ENCODE measurements at regions not wholly inside any gene's neighbourhood (a gene's known extent, or its start where the extent isn't known, plus 50 kb on each side); places are given as distances from the start of the nearest gene placed in this dataset.
A peak's percentile ranks its signal among the peaks of the same experiment; 100 is the strongest.

DNA sequence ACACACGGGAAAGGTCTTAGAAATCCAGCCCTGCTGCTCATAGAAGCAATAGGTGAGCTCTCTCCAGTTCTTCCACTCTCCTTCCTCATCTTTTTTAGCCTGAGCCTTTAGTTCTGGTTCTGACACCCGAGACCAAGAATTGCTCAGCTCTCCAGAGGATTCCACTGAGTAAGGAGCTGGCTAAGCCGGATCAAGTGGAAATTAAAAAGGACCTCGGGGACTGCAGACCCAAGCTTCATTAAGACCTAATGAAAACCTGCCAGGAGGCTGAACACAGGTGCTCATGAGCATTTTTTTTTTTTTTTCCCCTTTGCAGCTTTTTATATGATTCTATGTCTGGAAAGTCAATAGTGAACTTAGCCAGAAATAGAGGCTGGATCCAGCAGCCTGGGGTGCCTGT is 1176.0 kb upstream of the AUTS2 start:
- TF ChIP-seq, protein P1, sequence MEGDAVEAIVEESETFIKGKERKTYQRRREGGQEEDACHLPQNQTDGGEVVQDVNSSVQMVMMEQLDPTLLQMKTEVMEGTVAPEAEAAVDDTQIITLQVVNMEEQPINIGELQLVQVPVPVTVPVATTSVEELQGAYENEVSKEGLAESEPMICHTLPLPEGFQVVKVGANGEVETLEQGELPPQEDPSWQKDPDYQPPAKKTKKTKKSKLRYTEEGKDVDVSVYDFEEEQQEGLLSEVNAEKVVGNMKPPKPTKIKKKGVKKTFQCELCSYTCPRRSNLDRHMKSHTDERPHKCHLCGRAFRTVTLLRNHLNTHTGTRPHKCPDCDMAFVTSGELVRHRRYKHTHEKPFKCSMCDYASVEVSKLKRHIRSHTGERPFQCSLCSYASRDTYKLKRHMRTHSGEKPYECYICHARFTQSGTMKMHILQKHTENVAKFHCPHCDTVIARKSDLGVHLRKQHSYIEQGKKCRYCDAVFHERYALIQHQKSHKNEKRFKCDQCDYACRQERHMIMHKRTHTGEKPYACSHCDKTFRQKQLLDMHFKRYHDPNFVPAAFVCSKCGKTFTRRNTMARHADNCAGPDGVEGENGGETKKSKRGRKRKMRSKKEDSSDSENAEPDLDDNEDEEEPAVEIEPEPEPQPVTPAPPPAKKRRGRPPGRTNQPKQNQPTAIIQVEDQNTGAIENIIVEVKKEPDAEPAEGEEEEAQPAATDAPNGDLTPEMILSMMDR (IDR thresholded peaks at IDR 0.05; ENCODE audit: insufficient read depth, low read length, missing control alignments): no peak
- no peak overlapping the region for H3K4me3 ChIP-seq (ENCODE audit: low read depth, low read length)
- ChIA-PET POLR2A (no interaction called here), CTCF (interaction anchor here (1.0 kb wide), 1 partner anchor 13 kb away, joined by 3 read pairs; no protein-coding TSS in a partner anchor)
- DNase-seq (ENCODE audit: low read depth, low spot score): no peak

DNA sequence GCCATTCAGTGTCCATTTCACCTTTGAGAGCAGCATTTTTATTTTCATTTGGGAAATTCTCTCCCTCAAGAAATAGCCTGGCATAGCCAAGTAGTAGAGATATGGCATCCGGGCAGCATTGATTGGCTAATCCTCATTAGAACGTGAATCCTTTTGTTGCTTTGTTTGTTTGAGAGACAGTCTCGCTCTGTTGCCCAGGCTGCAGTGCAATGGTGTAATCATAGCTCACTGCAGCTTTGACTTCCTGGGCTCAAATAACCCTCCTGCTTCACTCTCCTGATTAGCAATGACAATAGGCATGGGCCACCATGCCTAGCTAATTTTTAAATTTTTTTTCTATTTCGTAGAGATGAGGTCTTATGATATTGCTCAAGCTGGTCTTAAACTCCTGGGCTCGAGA is 1174.9 kb upstream of the AUTS2 start:
- ChIA-PET CTCF (no interaction called here), POLR2A (no interaction called here)
- no peak overlapping the region for H3K4me3 ChIP-seq (ENCODE audit: low read depth, low read length)
- TF ChIP-seq, protein P1 (IDR thresholded peaks at IDR 0.05; ENCODE audit: insufficient read depth, low read length, missing control alignments): no peak
- DNase-seq (ENCODE audit: low read depth, low spot score): no peak

DNA sequence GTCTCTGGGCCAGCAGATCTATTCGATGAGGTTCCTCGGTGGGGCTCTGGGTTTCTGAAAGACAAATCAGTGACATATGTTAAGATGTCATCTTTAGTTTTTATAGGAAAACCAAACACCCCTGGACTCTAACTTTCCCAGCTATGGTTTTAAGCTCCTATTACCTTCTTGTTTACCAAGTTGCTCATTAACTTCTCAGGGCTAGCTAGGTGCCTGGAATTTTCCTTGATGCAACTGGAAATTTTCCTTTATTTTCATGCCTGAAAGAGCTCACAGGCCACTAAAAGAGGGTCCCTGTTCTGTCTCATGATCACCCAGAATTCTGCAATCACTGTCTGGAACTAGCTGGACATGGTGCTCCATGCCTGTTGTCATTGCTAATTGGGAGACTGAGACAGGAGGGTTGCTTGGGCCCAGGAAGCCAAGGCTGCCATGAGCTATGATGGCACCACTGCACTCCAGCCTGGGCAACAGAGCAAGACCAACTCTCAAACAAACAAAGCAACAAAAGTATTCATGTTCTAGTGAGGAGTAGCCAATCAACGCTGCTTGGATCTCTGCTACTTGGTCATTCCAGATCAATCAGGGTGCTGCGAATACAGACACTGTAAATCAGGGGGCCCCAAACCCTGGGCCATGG is 1173.5 kb upstream of the AUTS2 start:
- H3K4me3 ChIP-seq (ENCODE audit: low read depth, low read length): no peak overlapping the region
- TF ChIP-seq, protein P1 (IDR thresholded peaks at IDR 0.05; ENCODE audit: insufficient read depth, low read length, missing control alignments): no peak
- ChIA-PET CTCF (interaction anchor here (0.7 to 1.7 kb wide), 4 partner anchors 9 to 520 kb away, joined by 3 to 7 read pairs (median 4); no protein-coding TSS in a partner anchor), POLR2A (no interaction called here)
- no peak for DNase-seq (ENCODE audit: low read depth, low spot score)

DNA sequence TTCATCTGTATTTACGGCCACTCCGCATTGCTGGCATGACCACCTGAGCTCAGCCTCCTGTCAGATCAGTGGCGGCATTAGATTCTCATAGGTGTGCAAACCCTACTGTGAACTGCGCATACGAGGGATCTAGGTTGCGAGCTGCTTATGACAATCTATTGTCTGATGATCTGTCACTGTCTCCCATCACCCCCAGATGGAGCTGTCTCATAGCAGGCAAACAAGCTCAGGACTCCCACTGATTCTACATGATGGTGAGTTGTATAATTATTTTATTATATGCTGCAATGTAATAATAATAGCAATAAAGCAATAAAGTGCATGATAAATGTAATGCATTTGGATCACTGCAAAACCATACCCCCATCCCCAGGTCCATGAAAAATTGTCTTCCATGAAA is 1172.9 kb upstream of the AUTS2 start:
- TF ChIP-seq, protein P1 (IDR thresholded peaks at IDR 0.05; ENCODE audit: insufficient read depth, low read length, missing control alignments): peak; percentile 41
- no peak for DNase-seq (ENCODE audit: low read depth, low spot score)
- no peak overlapping the region for H3K4me3 ChIP-seq (ENCODE audit: low read depth, low read length)
- ChIA-PET POLR2A (no interaction called here), CTCF (interaction anchor here (1.2 to 1.7 kb wide), 3 partner anchors 10 to 11 kb away, joined by 3 to 7 read pairs (median 5); no protein-coding TSS in a partner anchor)

DNA sequence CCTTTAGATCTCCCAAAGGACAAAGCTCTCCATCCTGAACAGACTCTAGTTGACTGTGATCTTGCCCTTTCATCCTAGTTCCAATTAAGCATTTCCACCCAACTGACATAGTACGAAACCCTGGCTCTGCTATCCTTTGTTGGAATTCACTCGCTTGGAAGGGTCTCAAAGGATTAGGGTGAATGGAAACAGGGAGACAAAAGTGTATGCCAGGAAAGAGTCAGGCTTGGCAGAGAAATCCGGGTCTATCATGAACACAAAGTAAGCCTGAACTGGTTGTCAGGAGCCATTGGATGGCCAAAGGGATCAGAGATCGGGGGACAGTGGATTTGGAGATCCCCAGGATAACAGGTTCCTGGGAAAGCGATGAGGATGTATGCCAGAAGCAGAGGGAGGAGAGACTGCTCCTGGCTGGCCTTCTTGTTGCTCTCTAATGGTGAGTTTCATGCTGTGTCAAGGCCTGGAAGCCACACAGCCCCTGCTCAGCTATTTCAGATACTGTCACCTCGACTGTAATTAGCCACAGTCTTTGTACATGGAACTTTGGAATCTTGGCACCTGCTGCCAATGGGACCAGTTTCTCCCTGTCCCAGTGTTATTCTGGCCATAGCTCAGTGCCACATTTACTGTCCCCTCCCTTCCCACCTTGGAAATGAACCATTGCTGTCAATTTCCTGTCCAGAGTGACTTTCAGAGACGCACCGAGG is 1168.7 kb upstream of the AUTS2 start:
- DNase-seq (ENCODE audit: low read depth, low spot score): no peak
- POLR2A ChIA-PET: no interaction called here
- TF ChIP-seq, protein P1 (IDR thresholded peaks at IDR 0.05; ENCODE audit: insufficient read depth, low read length, missing control alignments): no peak

DNA sequence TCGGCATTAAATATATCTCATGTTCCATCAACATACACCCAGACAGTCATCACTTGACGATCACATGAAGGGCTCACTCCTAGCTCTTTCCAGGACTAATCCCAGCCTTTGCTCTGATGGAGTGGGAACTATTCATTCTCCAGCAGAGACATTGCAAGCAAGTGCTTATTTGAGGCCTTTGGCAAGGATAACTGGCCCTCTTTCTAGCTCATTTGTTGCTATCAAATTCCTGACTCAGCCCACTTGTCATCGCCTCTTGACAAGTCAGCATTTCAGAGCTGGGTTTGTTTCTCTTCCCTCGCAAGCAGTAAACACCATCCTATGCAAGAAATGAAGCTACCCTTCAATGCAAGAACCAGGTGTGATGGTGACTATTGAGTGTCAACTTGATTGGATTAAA is 1165.7 kb upstream of the AUTS2 start:
- TF ChIP-seq, protein P1 (IDR thresholded peaks at IDR 0.05; ENCODE audit: insufficient read depth, low read length, missing control alignments): no peak
- ChIA-PET POLR2A (no interaction called here), CTCF (no interaction called here)
- no peak overlapping the region for H3K4me3 ChIP-seq (ENCODE audit: low read depth, low read length)
- no peak for DNase-seq (ENCODE audit: low read depth, low spot score)

More for the DNA sequence above, 1168.7 kb upstream of the AUTS2 start:
- H3K4me3 ChIP-seq (ENCODE audit: low read depth, low read length): no peak overlapping the region
- CTCF ChIA-PET: no interaction called here
